ENCODE measurements at regions not wholly inside any gene's neighbourhood (a gene's known extent, or its start where the extent isn't known, plus 50 kb on each side); places are given as distances from the start of the nearest gene placed in this dataset.
"Not testable (repeated sequence)": the region's sequence is repeated elsewhere in the genome, so short reads cannot be mapped to it uniquely, and the experiment has no call there.

DNA sequence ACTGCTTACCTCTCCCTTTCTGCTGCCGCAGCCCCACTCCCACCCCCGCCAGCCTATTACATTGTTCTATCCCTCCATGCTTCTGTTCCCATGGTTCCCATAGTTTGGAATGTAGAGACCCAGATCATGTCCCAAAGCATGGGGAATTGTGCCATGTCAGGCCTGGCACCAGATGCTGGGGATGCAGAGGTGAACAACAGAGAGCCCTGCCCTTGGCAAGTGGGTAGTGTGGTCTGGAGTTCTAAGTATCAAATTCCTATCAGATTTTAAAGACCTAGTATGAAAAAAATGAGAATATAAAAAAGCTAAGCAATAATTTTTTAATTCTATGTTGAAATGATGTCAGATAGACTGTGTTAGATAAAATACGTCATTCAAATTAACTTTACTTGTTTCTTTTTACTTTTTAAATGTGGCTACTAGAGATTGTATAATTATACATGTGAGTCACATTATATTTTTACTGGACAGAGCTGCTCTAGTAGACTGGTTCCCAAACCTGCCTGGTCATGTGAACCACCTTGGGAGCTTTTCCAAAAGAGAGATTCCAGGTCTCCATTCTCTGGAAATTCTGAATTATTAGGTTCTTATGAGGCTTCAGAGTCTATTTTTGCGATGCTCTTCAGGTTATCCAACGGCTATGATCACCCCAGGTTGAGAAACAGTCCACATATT lies 113.0 kb upstream of the DAB1 start:
- no peaks in the 10 kb centered on the region for H3K9me3 ChIP-seq
- DNase-seq: no peak
- no peaks in the 10 kb centered on the region for H3K27me3 ChIP-seq
- TF ChIP-seq POLR2A (IDR thresholded peaks at IDR 0.05): no peak
- TF ChIP-seq, protein P1, sequence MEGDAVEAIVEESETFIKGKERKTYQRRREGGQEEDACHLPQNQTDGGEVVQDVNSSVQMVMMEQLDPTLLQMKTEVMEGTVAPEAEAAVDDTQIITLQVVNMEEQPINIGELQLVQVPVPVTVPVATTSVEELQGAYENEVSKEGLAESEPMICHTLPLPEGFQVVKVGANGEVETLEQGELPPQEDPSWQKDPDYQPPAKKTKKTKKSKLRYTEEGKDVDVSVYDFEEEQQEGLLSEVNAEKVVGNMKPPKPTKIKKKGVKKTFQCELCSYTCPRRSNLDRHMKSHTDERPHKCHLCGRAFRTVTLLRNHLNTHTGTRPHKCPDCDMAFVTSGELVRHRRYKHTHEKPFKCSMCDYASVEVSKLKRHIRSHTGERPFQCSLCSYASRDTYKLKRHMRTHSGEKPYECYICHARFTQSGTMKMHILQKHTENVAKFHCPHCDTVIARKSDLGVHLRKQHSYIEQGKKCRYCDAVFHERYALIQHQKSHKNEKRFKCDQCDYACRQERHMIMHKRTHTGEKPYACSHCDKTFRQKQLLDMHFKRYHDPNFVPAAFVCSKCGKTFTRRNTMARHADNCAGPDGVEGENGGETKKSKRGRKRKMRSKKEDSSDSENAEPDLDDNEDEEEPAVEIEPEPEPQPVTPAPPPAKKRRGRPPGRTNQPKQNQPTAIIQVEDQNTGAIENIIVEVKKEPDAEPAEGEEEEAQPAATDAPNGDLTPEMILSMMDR (IDR thresholded peaks at IDR 0.05): no peak
- no peaks in the 10 kb centered on the region for H3K4me1 ChIP-seq
- H3K36me3 ChIP-seq: no peaks in the 10 kb centered on the region
- no peak overlapping the region for H3K27ac ChIP-seq
- WGBS, 4 donors: 67 to 92% (median 82%) methylated on average over 5 of the region's 5 CpGs
- H3K4me3 ChIP-seq: no peak overlapping the region
- intact Hi-C loops (cut with DNase I): no loop called here
- ATAC-seq: no peak

DNA sequence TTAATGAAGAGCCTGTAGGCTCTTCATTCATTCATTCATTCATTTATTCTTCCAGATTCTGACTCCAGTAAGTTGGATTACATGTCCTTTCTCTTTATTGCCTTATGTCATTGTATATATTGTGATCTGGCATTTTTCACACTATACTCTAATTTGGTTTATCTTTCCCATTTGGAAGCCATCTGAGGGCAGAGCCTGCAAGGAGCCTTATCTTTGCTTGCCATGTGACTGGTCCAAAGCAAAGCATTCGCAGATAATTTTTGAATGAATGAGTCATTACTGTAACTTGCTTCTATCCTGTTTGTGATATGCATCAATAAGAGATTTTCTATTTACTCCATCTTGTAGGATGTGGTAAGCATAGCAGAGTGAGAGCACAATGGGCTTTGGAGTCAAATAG lies 108.4 kb upstream of the DAB1 start:
- H3K36me3 ChIP-seq: no peaks in the 10 kb centered on the region
- H3K9me3 ChIP-seq: peaks cover 0 to 16% (median 2%) of the 10 kb centered on the region in 12 donors
- no peaks in the 10 kb centered on the region for H3K4me1 ChIP-seq
- H3K4me3 ChIP-seq: no peak overlapping the region
- intact Hi-C loops (cut with DNase I): no loop called here
- DNase-seq (no peak), ATAC-seq (no peak)
- TF ChIP-seq, protein P1 (IDR thresholded peaks at IDR 0.05): no peak
- no peak for TF ChIP-seq POLR2A (IDR thresholded peaks at IDR 0.05)
- H3K27me3 ChIP-seq: no peaks in the 10 kb centered on the region
- no peak overlapping the region for H3K27ac ChIP-seq
- WGBS, 4 donors: 74 to 90% (median 85%) methylated on average over 1 of the region's 1 CpG

DNA sequence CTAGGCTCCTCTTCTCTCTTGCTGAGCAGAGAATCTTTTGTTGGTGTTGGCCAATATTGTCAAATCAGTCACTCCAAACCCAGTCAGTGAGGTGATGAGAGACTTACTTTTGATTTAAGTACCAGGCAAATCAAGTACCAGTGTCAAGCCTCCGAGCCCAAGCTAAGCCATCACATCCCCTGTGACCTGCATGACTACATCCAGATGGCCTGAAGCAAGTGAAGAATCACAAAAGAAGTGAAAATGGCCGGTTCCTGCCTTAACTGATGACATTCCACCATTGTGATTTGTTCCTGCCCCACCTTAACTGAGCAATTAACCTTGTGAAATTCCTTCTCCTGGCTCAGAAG lies 107.0 kb upstream of the DAB1 start:
- DNase-seq; intact Hi-C loops (cut with DNase I); H3K4me1 ChIP-seq; ATAC-seq; H3K4me3 ChIP-seq; H3K27me3 ChIP-seq; H3K36me3 ChIP-seq; H3K27ac ChIP-seq: not testable (repeated sequence)
- peaks cover 0 to 16% (median 2%) of the 10 kb centered on the region in 12 donors for H3K9me3 ChIP-seq
- WGBS, 4 donors: 58 to 77% (median 64%) methylated on average over 2 of the region's 2 CpGs

DNA sequence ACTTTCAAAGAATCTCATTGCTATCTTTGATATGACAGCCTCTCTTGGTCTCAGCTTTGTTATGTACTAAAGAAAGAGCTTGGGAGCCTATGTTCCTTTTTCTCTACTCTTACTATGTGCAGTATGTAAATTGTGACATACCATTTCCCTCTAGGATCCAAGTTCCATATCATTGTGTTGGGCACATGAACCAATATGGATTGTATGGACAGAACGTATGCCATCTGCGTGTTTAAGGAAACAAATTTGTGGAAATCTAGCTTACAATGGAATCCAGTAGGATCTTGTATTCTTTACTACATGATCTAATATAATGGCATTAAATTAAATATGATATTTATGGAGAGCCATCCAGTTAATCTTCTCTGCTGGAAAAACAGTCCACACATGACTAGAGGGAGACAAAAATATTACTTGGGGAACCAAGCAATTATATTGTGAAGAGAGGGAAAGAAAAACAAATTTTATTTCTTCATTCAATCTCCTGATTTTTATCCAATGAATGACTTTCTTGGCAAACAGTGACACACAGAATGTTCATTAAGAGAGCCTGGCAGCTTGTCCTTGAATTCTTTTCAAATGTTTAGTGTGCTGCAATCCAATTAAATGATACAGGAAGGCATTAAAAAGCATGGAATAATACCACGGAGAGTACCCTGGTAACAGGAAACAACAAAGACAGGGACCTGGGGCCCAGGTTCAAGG lies 106.5 kb upstream of the DAB1 start:
- TF ChIP-seq, protein P1 (IDR thresholded peaks at IDR 0.05): no peak
- no peak for TF ChIP-seq POLR2A (IDR thresholded peaks at IDR 0.05)
- intact Hi-C loops (cut with DNase I): no loop called here
- DNase-seq: no peak
- Histone ChIP-seq H3K27me3 (no peaks in the 10 kb centered on the region), H3K4me1 (no peaks in the 10 kb centered on the region), H3K36me3 (no peaks in the 10 kb centered on the region), H3K9me3 (peaks cover 0 to 16% (median 2%) of the 10 kb centered on the region in 12 donors), H3K4me3 (no peak overlapping the region), H3K27ac (no peak overlapping the region)
- ATAC-seq: no peak
- 81 to 88% (median 87%) methylated on average over 3 of the region's 3 CpGs for WGBS, 4 donors
